GM23338 (cell line): ENCODE measurements at regions not wholly inside any gene's neighbourhood (a gene's known extent, or its start where the extent isn't known, plus 50 kb on each side); places are given as distances from the start of the nearest gene placed in this dataset.
A peak's percentile ranks its signal among the peaks of the same experiment; 100 is the strongest.

Experiments used
- ATAC-seq: fragments of 200-7000 bp; cut with Tn5 transposase; 3 replicates; pipeline ENCODE4 v1.9.1; 2020
- DNase-seq: peaks from one replicate; pipeline ENCODE4 v3.0.0-alpha.2; 2015; ENCODE audit warnings: low spot score
- H2AFZ ChIP-seq: fragments of 200-600 bp; sonication (generic); 2 replicates; pipeline ENCODE4 v1.8.0; 2016; ENCODE audit warnings: antibody characterized with exemption, mild to moderate bottlenecking, moderate library complexity
- H3F3A ChIP-seq: fragments of 200-600 bp; sonication (generic); replicated peaks from 2 replicates; pipeline ENCODE4 v1.8.0; 2017; ENCODE audit warnings: antibody characterized with exemption, mixed run types, low read depth
- H3K27ac ChIP-seq: fragments of 200-600 bp; sonication (generic); 2 replicates; pipeline ENCODE4 v1.6.1; 2016; ENCODE audit warnings: low read depth
- H3K27me3 ChIP-seq: fragments of 200-600 bp; sonication (generic); 2 replicates; pipeline ENCODE4 v1.8.0; 2016; ENCODE audit warnings: mild to moderate bottlenecking, mixed run types, moderate library complexity; ENCODE audit not compliant: insufficient read depth
- H3K36me3 ChIP-seq: fragments of 200-600 bp; sonication (generic); 2 replicates; pipeline ENCODE4 v1.8.0; 2016; ENCODE audit warnings: mild to moderate bottlenecking; ENCODE audit not compliant: insufficient read depth
- H3K4me1 ChIP-seq: fragments of 200-600 bp; sonication (generic); 2 replicates; pipeline ENCODE4 v1.8.0; 2016; ENCODE audit warnings: mild to moderate bottlenecking, moderate library complexity; ENCODE audit not compliant: insufficient read depth
- H3K4me2 ChIP-seq: fragments of 200-600 bp; sonication (generic); 2 replicates; pipeline ENCODE4 v1.7.1; 2017; ENCODE audit warnings: mixed run types
- H3K4me3 ChIP-seq: fragments of 200-600 bp; sonication (generic); 2 replicates; pipeline ENCODE4 v1.6.1; 2016; ENCODE audit warnings: mixed run types
- H3K79me2 ChIP-seq: fragments of 200-600 bp; sonication (generic); replicated peaks from 2 replicates; pipeline ENCODE4 v1.8.0; 2017; ENCODE audit warnings: mild to moderate bottlenecking; ENCODE audit not compliant: insufficient read depth
- H3K9me2 ChIP-seq: fragments of 200-600 bp; sonication (generic); 2 replicates; pipeline ENCODE4 v1.8.0; 2017; ENCODE audit not compliant: insufficient read depth
- H4K20me1 ChIP-seq: fragments of 200-600 bp; sonication (generic); replicated peaks from 2 replicates; pipeline ENCODE4 v1.8.0; 2017; ENCODE audit warnings: mild to moderate bottlenecking; ENCODE audit not compliant: insufficient read depth
- H3K27ac Mint-ChIP-seq: 2 replicates; pipeline ENCODE4 v1.8.0; 2020; ENCODE audit warnings: inconsistent platforms, mild to moderate bottlenecking, moderate library complexity, mixed read lengths
- H3K27me3 Mint-ChIP-seq: 3 replicates; pipeline ENCODE4 v1.8.0; 2022; ENCODE audit warnings: low read depth, mild to moderate bottlenecking, moderate library complexity, mixed read lengths, inconsistent platforms; ENCODE audit not compliant: insufficient read depth, poor library complexity
- H3K36me3 Mint-ChIP-seq: 3 replicates; pipeline ENCODE4 v1.8.0; 2021; ENCODE audit warnings: low read depth, mild to moderate bottlenecking, inconsistent platforms, moderate library complexity, mixed read lengths
- H3K4me1 Mint-ChIP-seq: 3 replicates; pipeline ENCODE4 v1.8.0; 2020; ENCODE audit warnings: mild to moderate bottlenecking, inconsistent platforms, mixed read lengths
- H3K4me3 Mint-ChIP-seq: 3 replicates; pipeline ENCODE4 v1.8.0; 2021; ENCODE audit warnings: moderate library complexity, mild to moderate bottlenecking, inconsistent platforms, mixed read lengths
- H3K9me3 Mint-ChIP-seq: 3 replicates; pipeline ENCODE4 v1.8.0; 2020; ENCODE audit warnings: moderate library complexity, mild to moderate bottlenecking, inconsistent platforms, mixed read lengths
- EZH2 ChIP-seq: fragments of 200-600 bp; sonication (generic); IDR thresholded peaks from one replicate; pipeline ENCODE4 v1.8.0; 2017; ENCODE audit warnings: antibody characterized with exemption, mild to moderate bottlenecking, low read depth; ENCODE audit not compliant: unreplicated experiment
- EZH2phosphoT487 ChIP-seq: fragments of 200-600 bp; sonication (generic); IDR thresholded peaks from one replicate; pipeline ENCODE4 v1.8.1; 2018; ENCODE audit warnings: antibody characterized with exemption; ENCODE audit not compliant: unreplicated experiment
- NANOG ChIP-seq: IDR thresholded peaks from 2 replicates; pipeline ENCODE4 v1.6.1; 2016; ENCODE audit warnings: antibody characterized with exemption, borderline replicate concordance
- POLR2AphosphoS5 ChIP-seq: IDR thresholded peaks from 2 replicates; pipeline ENCODE4 v1.6.1; 2016; ENCODE audit warnings: antibody characterized with exemption, low read depth
- STAT1 ChIP-seq: IDR thresholded peaks from one replicate; pipeline ENCODE4 v1.6.1; 2016; ENCODE audit warnings: antibody characterized with exemption; ENCODE audit not compliant: unreplicated experiment
- ZNF331 ChIP-seq: fragments of 250-450 bp; sonication (Bioruptor Pico); IDR thresholded peaks from 2 replicates; pipeline ENCODE4 v1.5.0; 2020; ENCODE audit warnings: low read depth, mild to moderate bottlenecking, moderate library complexity
- TF ChIP-seq, protein P1 (sequence below), 2 experiments: fragments of 200-600 bp in 1 of 2; sonication (generic) in 1 of 2; conservative IDR thresholded peaks; 2 replicates each; pipeline versions ENCODE4 v1.5.1 to v1.6.1; 2016 to 2017; ENCODE audit warnings: antibody characterized with exemption in 2 of 2, low read depth in 2 of 2, mild to moderate bottlenecking in 2 of 2, moderate library complexity in 1 of 2
- TF ChIP-seq, protein P2 (sequence below): fragments of 250-450 bp; sonication (Bioruptor Pico); IDR thresholded peaks from 2 replicates; pipeline ENCODE4 v1.5.0; 2020; ENCODE audit warnings: mild to moderate bottlenecking, moderate library complexity

DNA sequence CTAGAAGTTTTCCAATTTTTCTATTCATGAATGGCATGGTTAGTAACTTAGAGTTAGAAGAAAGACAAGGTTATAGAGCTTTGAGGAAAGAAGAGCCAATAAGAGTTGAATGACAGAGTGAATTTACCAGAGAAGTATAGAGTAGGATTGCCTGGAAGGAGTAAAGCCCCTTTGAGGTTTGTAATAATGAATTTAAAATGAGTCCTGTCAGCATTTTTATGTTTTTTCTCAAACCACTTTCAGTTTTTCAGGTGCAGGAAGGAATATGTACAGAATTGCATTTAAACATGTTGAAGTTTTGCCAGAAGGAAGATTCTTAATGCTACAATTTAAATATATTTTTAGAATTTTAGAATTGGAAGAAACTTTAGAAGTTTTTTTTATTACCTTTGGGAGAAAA is 408.3 kb downstream of the DSC3 start (continued):
- TF ChIP-seq ZNF331 (CRISPR knock-in tag): no peak
- TF ChIP-seq, protein P1, sequence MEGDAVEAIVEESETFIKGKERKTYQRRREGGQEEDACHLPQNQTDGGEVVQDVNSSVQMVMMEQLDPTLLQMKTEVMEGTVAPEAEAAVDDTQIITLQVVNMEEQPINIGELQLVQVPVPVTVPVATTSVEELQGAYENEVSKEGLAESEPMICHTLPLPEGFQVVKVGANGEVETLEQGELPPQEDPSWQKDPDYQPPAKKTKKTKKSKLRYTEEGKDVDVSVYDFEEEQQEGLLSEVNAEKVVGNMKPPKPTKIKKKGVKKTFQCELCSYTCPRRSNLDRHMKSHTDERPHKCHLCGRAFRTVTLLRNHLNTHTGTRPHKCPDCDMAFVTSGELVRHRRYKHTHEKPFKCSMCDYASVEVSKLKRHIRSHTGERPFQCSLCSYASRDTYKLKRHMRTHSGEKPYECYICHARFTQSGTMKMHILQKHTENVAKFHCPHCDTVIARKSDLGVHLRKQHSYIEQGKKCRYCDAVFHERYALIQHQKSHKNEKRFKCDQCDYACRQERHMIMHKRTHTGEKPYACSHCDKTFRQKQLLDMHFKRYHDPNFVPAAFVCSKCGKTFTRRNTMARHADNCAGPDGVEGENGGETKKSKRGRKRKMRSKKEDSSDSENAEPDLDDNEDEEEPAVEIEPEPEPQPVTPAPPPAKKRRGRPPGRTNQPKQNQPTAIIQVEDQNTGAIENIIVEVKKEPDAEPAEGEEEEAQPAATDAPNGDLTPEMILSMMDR (conservative IDR thresholded peaks at IDR 0.05; ENCODE audit: low read depth in 2 of 2): no peak
- no peak for TF ChIP-seq EZH2phosphoT487

- Mint-ChIP-seq H3K36me3 (peaks cover 54% of the 10 kb centered on the region), H3K9me3 (peaks cover 54% of the 10 kb centered on the region), H3K27me3 (peaks cover 5% of the 10 kb centered on the region), H3K27ac (peak overlapping the region; percentile 74; the same call in 1 of the 2 replicates), H3K4me3 (0 out of 3 replicates have a peak overlapping the region, but pooled peaks have one; percentile 10), H3K4me1 (peaks cover 18% of the 10 kb centered on the region)
- Histone ChIP-seq H3K9me2 (peaks cover 20% of the 10 kb centered on the region; the same call in 1 of the 2 replicates), H3K27me3 (no peaks in the 10 kb centered on the region; the same call in 1 of the 2 replicates), H4K20me1 (no peaks in the 10 kb centered on the region), H2AFZ (no peak overlapping the region; the same call in 1 of the 2 replicates), H3K27ac (peak overlapping the region; percentile 82; the same call in 1 of the 2 replicates), H3K36me3 (peaks cover 5% of the 10 kb centered on the region), H3K4me1 (peaks cover 15% of the 10 kb centered on the region), H3K4me2 (peak overlapping the region; percentile 71; the same call in 1 of the 2 replicates), H3F3A (peaks cover 10% of the 10 kb centered on the region; the same call in 1 of the 2 replicates), H3K79me2 (no peaks in the 10 kb centered on the region), H3K4me3 (0 out of 2 replicates have a peak overlapping the region, but pooled peaks have one; percentile 21)
- TF ChIP-seq STAT1 (no peak), NANOG (peak; percentile 50; the same call in 1 of the 2 replicates)
- DNase-seq: peak; percentile 45
- ATAC-seq: peak; percentile 96
Observed at GRCh38 chr18:30632071-30632698, 410.4 kb downstream of the DSC3 start.

GRCh38 chr18:30625961-30626360 is 416.6 kb downstream of the DSC3 start:
- no peak for ATAC-seq

More at GRCh38 chr18:30625961-30626360, 416.6 kb downstream of the DSC3 start:
- H3K4me3 ChIP-seq: no peak overlapping the region
- no peaks in the 10 kb centered on the region for H3K36me3 ChIP-seq
- H3K4me1 ChIP-seq: peaks cover 38% of the 10 kb centered on the region
- no peaks in the 10 kb centered on the region for H3K79me2 ChIP-seq
- H3K36me3 Mint-ChIP-seq: peaks cover 31% of the 10 kb centered on the region
- TF ChIP-seq POLR2AphosphoS5: no peak
- TF ChIP-seq ZNF331 (CRISPR knock-in tag): no peak
- no peak for TF ChIP-seq EZH2
- TF ChIP-seq EZH2phosphoT487: no peak
- TF ChIP-seq, protein P2, sequence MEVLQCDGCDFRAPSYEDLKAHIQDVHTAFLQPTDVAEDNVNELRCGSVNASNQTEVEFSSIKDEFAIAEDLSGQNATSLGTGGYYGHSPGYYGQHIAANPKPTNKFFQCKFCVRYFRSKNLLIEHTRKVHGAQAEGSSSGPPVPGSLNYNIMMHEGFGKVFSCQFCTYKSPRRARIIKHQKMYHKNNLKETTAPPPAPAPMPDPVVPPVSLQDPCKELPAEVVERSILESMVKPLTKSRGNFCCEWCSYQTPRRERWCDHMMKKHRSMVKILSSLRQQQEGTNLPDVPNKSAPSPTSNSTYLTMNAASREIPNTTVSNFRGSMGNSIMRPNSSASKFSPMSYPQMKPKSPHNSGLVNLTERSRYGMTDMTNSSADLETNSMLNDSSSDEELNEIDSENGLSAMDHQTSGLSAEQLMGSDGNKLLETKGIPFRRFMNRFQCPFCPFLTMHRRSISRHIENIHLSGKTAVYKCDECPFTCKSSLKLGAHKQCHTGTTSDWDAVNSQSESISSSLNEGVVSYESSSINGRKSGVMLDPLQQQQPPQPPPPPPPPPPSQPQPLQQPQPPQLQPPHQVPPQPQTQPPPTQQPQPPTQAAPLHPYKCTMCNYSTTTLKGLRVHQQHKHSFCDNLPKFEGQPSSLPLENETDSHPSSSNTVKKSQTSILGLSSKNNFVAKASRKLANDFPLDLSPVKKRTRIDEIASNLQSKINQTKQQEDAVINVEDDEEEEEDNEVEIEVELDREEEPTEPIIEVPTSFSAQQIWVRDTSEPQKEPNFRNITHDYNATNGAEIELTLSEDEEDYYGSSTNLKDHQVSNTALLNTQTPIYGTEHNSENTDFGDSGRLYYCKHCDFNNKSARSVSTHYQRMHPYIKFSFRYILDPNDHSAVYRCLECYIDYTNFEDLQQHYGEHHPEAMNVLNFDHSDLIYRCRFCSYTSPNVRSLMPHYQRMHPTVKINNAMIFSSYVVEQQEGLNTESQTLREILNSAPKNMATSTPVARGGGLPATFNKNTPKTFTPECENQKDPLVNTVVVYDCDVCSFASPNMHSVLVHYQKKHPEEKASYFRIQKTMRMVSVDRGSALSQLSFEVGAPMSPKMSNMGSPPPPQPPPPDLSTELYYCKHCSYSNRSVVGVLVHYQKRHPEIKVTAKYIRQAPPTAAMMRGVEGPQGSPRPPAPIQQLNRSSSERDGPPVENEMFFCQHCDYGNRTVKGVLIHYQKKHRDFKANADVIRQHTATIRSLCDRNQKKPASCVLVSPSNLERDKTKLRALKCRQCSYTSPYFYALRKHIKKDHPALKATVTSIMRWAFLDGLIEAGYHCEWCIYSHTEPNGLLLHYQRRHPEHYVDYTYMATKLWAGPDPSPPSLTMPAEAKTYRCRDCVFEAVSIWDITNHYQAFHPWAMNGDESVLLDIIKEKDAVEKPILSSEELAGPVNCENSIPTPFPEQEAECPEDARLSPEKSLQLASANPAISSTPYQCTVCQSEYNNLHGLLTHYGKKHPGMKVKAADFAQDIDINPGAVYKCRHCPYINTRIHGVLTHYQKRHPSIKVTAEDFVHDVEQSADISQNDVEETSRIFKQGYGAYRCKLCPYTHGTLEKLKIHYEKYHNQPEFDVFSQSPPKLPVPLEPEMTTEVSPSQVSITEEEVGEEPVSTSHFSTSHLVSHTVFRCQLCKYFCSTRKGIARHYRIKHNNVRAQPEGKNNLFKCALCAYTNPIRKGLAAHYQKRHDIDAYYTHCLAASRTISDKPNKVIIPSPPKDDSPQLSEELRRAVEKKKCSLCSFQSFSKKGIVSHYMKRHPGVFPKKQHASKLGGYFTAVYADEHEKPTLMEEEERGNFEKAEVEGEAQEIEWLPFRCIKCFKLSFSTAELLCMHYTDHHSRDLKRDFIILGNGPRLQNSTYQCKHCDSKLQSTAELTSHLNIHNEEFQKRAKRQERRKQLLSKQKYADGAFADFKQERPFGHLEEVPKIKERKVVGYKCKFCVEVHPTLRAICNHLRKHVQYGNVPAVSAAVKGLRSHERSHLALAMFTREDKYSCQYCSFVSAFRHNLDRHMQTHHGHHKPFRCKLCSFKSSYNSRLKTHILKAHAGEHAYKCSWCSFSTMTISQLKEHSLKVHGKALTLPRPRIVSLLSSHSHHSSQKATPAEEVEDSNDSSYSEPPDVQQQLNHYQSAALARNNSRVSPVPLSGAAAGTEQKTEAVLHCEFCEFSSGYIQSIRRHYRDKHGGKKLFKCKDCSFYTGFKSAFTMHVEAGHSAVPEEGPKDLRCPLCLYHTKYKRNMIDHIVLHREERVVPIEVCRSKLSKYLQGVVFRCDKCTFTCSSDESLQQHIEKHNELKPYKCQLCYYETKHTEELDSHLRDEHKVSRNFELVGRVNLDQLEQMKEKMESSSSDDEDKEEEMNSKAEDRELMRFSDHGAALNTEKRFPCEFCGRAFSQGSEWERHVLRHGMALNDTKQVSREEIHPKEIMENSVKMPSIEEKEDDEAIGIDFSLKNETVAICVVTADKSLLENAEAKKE (CRISPR knock-in tag): no peak
- TF ChIP-seq NANOG: no peak
- no peaks in the 10 kb centered on the region; the same call in 1 of the 2 replicates for H3K27me3 ChIP-seq
- no peak overlapping the region for H3K27ac Mint-ChIP-seq
- peaks cover 10% of the 10 kb centered on the region for H3K27me3 Mint-ChIP-seq
- H3K4me2 ChIP-seq: no peak overlapping the region
- H3K9me2 ChIP-seq: peaks cover 21% of the 10 kb centered on the region
- no peaks in the 10 kb centered on the region for H4K20me1 ChIP-seq
- H3K9me3 Mint-ChIP-seq: peaks cover 33% of the 10 kb centered on the region
- H3K27ac ChIP-seq: no peak overlapping the region
- peaks cover 37% of the 10 kb centered on the region for H3K4me1 Mint-ChIP-seq
- no peaks in the 10 kb centered on the region for H3F3A ChIP-seq
- H3K4me3 Mint-ChIP-seq: no peak overlapping the region
- DNase-seq: no peak
- H2AFZ ChIP-seq: no peak overlapping the region
